Vagina (tissue), 2 donors: ENCODE measurements at regions not wholly inside any gene's neighbourhood (a gene's known extent, or its start where the extent isn't known, plus 50 kb on each side); places are given as distances from the start of the nearest gene placed in this dataset.

Experiments
- DNase-seq, 2 donors: peaks; one replicate each; pipeline ENCODE4 v3.0.0-alpha.2; 2017; ENCODE audit errors: extremely low spot score in 2 of 2
- H3K27ac ChIP-seq: fragments of 200-600 bp; sonication (generic); one replicate; pipeline ENCODE4 v1.5.1; 2019
- H3K27me3 ChIP-seq: fragments of 200-600 bp; sonication (generic); one replicate; pipeline ENCODE4 v1.5.1; 2019
- H3K36me3 ChIP-seq, 2 donors: fragments of 200-600 bp; sonication (generic); one replicate each; pipeline ENCODE4 v1.5.1; 2017 to 2019
- H3K4me1 ChIP-seq: fragments of 200-600 bp; sonication (generic); one replicate; pipeline ENCODE4 v1.5.1; 2019
- H3K4me3 ChIP-seq, 2 donors: fragments of 200-600 bp; sonication (generic); 1 replicate in 1 of 2; 2 replicates in 1 of 2; pipeline ENCODE4 v1.5.1; 2016 to 2019
- H3K9me3 ChIP-seq: fragments of 200-600 bp; sonication (generic); one replicate; pipeline ENCODE4 v1.5.1; 2019
- CTCF ChIP-seq, 3 experiments: fragments of 450-650 bp in 2 of 3; fragments of 200-600 bp in 1 of 3; sonication (generic) in 1 of 3; IDR thresholded peaks; one replicate each; pipeline ENCODE4 v1.5.1; 2017 to 2019; ENCODE audit warnings: antibody characterized with exemption in 3 of 3, mild to moderate bottlenecking in 2 of 3, moderate library complexity in 2 of 3
- POLR2A ChIP-seq, 2 donors: fragments of 450-650 bp; IDR thresholded peaks; one replicate each; pipeline ENCODE4 v1.6.1; 2017; ENCODE audit warnings: antibody characterized with exemption in 2 of 2, mild to moderate bottlenecking in 2 of 2, moderate library complexity in 2 of 2
- POLR2AphosphoS5 ChIP-seq, 2 donors: sonication (generic); formaldehyde crosslinking; IDR thresholded peaks; one replicate each; pipeline ENCODE4 v1.9.0; 2017; ENCODE audit warnings: antibody characterized with exemption in 2 of 2, mild to moderate bottlenecking in 2 of 2, low read depth in 1 of 2; ENCODE audit not compliant: insufficient read depth in 1 of 2
- intact Hi-C: fragments of 100-400 bp; cut with DNase I; formaldehyde crosslinking; loops from one replicate; pipeline ENCODE4 v1.15.1; 2023

GRCh38 chr11:42526426-42526825, 785.4 kb upstream of the API5 start:
- Histone ChIP-seq H3K4me1 (no peaks in the 10 kb centered on the region), H3K27ac (no peak overlapping the region), H3K4me3 (no peak overlapping the region), H3K27me3 (no peaks in the 10 kb centered on the region), H3K9me3 (no peaks in the 10 kb centered on the region), H3K36me3 (no peaks in the 10 kb centered on the region)
- no peak for TF ChIP-seq POLR2A (IDR thresholded peaks at IDR 0.05)
- TF ChIP-seq POLR2AphosphoS5 (IDR thresholded peaks at IDR 0.05; ENCODE audit: insufficient read depth in 1 of 2, low read depth in 1 of 2): no peak
- TF ChIP-seq CTCF (IDR thresholded peaks at IDR 0.05): no peak
- intact Hi-C loops: no loop called here
- DNase-seq: no peak

- intact Hi-C loops: no loop called here
- no peak for DNase-seq
- no peaks in the 10 kb centered on the region for H3K9me3 ChIP-seq
- no peak overlapping the region for H3K27ac ChIP-seq
- no peaks in the 10 kb centered on the region for H3K27me3 ChIP-seq
- no peak overlapping the region for H3K4me3 ChIP-seq
- no peaks in the 10 kb centered on the region for H3K4me1 ChIP-seq
- no peaks in the 10 kb centered on the region for H3K36me3 ChIP-seq
- no peak for TF ChIP-seq POLR2AphosphoS5 (IDR thresholded peaks at IDR 0.05; ENCODE audit: insufficient read depth in 1 of 2, low read depth in 1 of 2)
- no peak for TF ChIP-seq POLR2A (IDR thresholded peaks at IDR 0.05)
- TF ChIP-seq CTCF (IDR thresholded peaks at IDR 0.05): no peak
Observed at GRCh38 chr11:42528471-42528870, 783.3 kb upstream of the API5 start.

- Histone ChIP-seq H3K4me1 (no peaks in the 10 kb centered on the region), H3K27me3 (no peaks in the 10 kb centered on the region), H3K9me3 (no peaks in the 10 kb centered on the region), H3K27ac (no peak overlapping the region), H3K4me3 (no peak overlapping the region), H3K36me3 (no peaks in the 10 kb centered on the region)
- intact Hi-C loops: no loop called here
- TF ChIP-seq POLR2A (IDR thresholded peaks at IDR 0.05) (no peak), CTCF (IDR thresholded peaks at IDR 0.05) (no peak)
- no peak for DNase-seq
Observed at GRCh38 chr11:42528911-42529310, 782.9 kb upstream of the API5 start.

GRCh38 chr11:42536611-42537360, 775.0 kb upstream of the API5 start:
- no peaks in the 10 kb centered on the region for H3K27me3 ChIP-seq
- intact Hi-C loops: no loop called here
- TF ChIP-seq POLR2AphosphoS5 (IDR thresholded peaks at IDR 0.05; ENCODE audit: insufficient read depth in 1 of 2, low read depth in 1 of 2) (no peak), POLR2A (IDR thresholded peaks at IDR 0.05) (no peak), CTCF (IDR thresholded peaks at IDR 0.05) (no peak)

GRCh38 chr11:42542336-42542735, 769.5 kb upstream of the API5 start:
- Histone ChIP-seq H3K27me3 (no peaks in the 10 kb centered on the region), H3K36me3 (no peaks in the 10 kb centered on the region), H3K4me3 (no peak overlapping the region), H3K9me3 (no peaks in the 10 kb centered on the region), H3K4me1 (no peaks in the 10 kb centered on the region), H3K27ac (no peak overlapping the region)
- intact Hi-C loops: no loop called here
- TF ChIP-seq POLR2AphosphoS5 (IDR thresholded peaks at IDR 0.05; ENCODE audit: insufficient read depth in 1 of 2, low read depth in 1 of 2) (no peak), POLR2A (IDR thresholded peaks at IDR 0.05) (no peak), CTCF (IDR thresholded peaks at IDR 0.05) (no peak)
- no peak for DNase-seq

More at GRCh38 chr11:42536611-42537360, 775.0 kb upstream of the API5 start:
- Histone ChIP-seq H3K36me3 (no peaks in the 10 kb centered on the region), H3K27ac (no peak overlapping the region), H3K4me1 (no peaks in the 10 kb centered on the region), H3K4me3 (no peak overlapping the region), H3K9me3 (no peaks in the 10 kb centered on the region)
- no peak for DNase-seq
